Stimulated activated CD8-positive, alpha-beta memory T cell treated with anti-CD3 and anti-CD28 coated beads, Interleukin-2, amount 100 ng/mL, for 48 hours (primary cell): ENCODE measurements at regions not wholly inside any gene's neighbourhood (a gene's known extent, or its start where the extent isn't known, plus 50 kb on each side); places are given as distances from the start of the nearest gene placed in this dataset.

Experiments
- DNase-seq, 2 donors: peaks; one replicate each; pipeline ENCODE4 v3.0.0-alpha.2; 2020; ENCODE audit warnings: low read depth in 2 of 2

DNA sequence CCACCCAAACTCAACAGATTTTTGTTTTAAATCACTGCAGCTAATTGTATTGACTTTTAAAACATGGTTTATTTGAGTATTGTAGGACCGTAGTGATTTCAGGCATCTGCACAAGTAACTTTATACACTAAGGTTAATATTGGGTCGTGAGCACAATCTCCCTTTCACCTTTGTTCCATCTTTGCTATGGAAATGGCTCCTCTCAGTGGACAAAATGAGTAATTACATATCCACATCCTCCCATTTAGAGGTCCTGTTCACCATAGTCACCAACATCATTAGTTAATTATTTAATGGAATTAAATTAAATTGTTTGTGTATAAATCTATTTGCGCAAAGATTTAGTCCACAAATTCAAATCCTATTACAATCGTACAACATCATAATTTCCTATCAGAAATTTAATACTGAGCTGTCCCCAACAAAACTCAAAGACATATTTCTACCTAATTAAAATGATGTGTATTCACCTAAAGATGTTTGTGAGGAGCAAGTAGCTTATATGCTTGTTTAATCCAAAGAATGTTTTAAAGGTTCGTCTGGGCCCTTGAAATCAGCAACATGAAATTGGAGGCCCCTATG, 173.0 kb upstream of the DAPK1 start:
- no peak for DNase-seq

DNA sequence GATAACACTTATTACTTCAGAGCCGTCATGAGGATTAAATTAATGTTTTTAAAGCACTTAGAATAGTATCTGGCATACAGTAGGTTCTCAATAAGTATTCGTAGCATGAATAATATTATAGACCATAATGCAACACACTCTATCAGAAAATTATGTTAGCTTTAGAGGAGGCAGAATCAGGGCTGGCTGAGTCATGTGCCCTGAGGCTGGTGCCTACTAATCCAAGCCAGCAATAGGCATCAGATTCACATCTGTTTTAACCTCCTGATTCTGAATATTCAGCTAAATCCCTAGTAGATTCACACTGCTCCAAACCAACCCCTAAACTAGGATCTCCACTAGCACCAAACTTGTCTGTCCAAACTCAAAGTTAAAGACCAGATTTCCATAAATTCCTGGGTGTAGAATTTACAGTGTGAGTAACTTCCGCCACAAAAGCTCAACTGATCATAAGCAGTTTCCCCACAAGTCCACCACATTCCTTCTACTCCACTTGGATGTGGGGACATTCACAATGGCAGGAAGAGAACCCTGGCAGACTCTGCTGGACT, 170.0 kb upstream of the DAPK1 start:
- DNase-seq, result no peak

DNA sequence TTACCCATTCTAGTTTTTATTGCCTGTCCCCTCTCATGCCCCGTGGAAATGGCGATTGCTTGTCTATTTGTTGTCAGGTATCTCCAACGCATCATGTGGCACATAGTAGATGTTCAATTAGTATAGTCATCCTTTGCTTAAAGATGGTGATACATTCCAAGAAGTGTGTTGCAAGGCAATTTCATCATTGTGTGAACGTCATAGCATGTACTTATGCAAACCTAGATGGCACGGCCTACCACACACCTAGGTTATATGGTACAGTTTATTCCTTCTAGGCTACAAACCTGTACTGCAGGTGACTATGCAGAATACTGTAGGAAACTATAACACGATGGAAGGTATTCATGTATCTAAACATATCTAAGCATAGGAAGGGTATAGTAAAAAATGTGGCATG, 163.9 kb upstream of the DAPK1 start:
- no peak for DNase-seq

DNA sequence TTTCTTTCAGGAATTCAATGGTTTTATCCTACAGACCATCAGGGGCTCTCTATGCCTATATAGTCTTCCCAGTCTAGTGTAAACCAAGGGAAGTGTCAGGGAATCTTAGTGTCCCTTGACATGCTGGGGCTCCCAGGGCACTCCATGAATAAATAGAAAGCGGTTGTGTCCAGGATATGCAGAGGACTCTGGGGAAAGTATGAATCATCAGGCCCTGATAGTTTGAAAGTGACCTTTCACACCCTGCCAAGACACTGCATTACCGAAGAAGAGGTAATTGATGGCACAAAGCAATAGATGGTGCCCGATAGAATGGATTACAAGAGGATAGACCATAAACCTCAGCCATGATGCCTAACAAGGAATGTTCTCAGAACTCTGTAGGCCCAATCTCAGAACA, 163.3 kb upstream of the DAPK1 start:
- no peak for DNase-seq

DNA sequence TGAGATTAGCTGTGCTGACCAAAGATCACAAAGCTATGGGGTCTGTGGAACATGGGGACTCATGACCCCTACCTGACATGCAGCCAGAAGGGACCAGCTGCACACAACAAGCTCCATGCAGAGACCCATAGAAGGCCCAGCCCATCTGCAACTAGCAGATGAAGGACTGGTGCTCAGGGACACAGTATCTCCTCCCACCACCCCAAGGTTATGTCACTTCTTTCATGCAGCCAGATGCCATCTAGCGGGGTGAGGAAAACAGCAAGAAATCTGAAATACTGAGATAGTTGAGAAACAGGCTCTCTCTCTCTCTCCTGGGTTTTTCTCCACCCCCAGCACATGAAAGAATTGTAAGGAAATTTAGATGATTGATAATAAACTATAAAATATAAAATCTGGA, 161.3 kb upstream of the DAPK1 start:
- no peak for DNase-seq

DNA sequence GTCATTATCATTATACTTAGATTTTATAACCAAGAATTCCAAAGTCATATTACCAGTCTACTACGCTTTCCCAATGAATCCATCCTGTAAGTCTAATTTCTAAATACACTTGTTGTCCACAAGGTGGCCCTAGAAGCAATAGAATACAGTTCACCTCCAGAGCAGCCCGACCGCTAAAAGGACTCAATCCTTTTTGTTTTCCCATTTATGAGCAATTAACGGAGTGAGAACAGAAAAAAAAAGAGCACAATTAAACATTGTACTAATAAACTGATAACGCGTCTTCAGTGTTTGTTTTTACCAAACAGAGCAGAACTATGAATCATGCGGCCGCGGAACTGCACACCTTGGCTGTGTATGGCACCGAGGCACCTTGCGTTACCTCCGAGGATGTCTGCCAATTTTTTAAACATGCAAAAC, 160.7 kb upstream of the DAPK1 start:
- no peak for DNase-seq

DNA sequence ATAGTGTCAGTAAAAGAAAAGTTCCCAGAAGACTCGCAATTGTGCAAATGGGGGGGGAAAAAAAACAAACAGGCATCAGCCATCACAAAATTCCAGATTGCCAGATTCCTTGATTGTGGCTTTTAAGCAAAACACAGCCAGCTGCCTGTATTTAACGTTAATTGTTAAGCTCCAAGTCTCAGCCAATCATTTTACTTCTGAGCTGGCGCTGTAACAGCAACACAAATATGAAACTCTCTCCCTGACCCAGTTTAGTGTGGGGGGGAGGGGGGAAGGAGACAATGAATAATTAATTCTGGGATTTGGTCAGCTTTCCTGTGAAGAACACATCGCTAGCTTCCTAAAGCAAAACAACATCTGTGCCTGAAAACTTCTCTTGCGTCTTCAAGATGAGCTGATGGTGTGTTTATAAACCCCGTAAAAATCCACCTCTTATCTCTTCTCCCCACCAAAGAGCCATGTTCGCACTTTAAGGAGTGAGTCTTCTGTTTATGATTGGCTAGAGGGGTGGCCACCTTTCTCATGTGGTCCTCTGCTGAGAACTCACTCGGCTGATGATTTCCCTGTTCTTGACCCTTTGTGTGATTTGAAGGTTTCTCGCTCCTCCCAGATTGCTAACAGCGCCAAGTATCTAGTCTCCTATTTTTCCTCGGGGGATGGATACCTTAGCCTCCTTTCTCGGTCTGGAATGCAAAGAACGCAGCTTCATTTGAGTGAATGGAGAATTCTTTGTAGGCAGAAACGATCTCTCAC, 160.2 kb upstream of the DAPK1 start:
- no peak for DNase-seq

DNA sequence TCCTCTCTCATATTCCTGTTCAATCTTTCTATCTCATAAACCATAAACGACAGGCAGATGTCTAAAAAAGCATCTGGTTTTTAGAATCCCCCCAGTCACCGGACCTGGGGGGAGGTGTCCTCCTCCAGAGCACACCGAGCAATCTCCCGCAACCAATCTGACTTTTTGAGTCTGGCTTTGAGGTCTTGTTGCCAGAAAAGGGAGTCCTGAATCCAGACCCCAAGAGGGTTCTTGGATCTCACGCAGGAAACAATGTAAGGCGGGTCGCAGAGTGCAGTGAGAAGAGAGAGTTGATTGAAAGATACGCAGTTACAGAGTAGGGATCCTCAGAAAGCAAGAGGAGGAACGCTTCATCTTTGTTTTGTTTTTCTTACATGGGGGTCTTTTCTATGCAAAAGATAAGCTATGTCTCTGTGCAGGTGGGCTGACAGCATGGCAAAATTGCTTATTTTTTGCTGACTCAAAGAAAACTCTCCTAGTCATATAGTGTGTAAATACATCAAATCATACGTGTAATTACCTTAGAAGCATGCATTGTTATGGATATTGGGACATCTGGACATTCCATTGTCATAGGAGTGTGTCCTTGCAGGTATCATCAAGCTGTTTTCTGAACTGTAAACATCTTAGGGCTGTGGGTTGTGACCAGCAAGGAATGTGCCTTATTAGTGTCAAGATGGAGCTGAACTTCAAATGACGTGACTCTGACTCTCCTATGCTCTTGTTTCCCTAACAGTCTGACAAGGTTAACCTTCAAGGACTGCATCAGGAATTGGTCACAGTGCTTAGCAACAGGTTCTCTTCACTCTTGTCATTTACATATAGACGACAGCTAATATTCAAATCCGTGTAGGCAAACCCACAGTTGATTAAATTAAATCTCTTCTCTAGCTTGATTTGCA, 159.3 kb upstream of the DAPK1 start:
- no peak for DNase-seq

DNA sequence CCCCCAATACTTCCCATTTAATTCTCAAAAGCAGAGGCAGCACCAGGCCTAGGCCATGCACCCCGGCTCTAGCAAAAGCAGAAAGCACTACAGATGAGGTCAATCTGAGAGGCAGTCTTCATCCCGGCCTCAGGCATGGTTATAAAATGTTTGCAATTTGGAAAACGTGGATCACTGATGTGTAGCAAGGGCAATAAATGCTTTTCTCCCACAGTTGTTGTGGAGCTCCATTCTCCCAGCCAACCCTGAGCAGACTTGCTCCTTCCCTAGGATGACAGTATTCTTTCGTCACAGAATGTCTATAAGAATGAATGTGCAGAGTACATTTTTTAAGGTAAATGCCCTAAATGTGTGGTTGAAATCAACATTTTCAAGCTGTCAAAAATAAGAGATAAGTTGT, 157.3 kb upstream of the DAPK1 start:
- DNase-seq, result no peak

DNA sequence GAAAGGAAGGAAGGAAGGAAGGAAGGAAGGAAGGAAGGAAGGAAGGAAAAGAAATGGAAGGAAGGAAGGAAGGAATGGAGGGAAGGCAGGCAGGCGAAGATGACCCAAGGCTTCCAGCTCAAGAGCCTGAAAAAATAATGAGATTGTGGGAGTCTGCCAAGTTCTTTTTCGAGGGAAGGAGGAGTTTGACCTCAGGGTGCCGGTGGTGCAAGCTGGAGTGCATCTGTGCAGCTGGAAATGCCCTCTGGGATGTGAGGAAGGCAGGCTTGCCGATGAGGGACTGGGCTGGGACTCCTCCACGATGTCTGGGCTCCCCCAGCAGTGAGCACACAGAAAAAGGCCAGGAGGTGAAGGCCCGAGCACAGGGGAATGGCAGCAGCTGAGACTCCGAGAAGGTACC, 154.9 kb upstream of the DAPK1 start:
- no peak for DNase-seq

DNA sequence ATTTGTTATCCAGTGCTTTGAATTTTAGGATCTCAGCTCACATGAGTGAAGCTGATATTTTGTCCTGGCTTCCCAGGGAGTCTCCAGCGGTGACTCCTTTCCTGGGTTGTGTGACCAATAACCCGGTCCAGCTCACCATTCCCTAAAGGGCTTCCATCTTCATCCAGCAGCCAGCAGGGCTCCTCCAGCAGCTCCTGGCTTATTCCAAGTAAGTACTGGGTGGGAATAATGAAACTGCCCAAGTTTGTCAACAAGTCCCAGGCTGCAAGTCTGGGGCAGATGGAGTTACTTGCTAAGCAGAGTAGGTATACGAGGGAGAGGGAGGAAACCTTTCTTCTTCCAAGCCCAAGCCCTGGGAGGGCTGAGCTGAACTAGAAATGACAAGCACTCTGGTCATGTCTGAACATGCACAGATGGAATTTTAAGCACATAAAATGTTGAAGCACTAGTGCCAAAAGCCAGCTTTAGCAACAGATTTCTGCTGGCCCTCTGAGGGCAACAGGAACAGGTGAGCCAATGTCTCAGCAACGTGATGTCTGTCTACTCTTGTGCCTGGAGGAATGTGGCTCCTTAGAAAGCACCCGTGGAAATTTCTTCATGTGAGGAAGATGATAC, 153.7 kb upstream of the DAPK1 start:
- DNase-seq, result no peak

DNA sequence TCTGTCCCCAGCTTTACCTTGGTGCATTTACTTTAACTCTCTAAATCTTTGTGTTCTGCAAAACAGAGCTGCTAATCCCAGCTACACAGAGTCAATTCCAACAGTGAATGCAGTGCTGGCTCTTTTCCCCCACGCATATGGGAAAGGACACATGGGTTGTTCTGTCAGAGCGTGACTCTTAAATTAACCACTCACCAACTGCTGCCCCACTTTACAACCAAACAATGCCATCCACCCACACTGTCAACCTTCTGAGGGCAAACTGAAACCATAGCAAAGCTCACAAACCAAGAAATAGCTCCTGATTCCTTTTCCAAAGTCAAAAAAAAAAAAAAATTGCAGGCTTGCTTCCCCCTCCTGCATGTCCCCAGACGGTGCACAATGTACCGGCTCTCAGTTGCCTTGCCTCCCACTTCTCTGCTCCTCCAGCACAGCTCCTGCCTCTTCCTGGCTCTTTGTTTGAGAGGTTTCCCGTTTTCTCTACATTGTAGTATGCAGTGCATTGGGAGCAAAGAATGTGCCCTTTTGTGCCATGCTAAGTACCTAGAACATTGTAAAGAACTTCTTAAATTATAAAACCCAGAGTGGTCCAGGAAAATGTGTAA, 151.5 kb upstream of the DAPK1 start:
- DNase-seq, result no peak

DNA sequence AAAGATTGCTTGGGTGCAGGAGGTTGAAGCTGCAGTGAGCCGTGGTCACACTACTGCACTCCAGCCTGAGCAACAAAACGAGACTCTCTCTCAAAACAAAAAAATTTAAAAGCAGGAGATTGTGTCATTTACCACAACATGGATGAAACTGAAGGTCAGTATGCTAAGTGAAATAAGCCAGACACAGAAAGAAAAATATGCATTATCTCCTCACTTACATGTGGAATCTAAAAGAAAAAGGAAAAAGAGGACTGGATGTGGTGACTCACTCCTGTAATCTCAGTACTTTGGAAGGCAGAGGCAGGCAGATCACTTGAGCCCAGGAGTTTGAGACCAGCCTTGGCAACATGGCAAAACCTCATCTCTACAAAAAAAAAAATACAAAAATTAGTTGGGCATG, 146.8 kb upstream of the DAPK1 start:
- no peak for DNase-seq

DNA sequence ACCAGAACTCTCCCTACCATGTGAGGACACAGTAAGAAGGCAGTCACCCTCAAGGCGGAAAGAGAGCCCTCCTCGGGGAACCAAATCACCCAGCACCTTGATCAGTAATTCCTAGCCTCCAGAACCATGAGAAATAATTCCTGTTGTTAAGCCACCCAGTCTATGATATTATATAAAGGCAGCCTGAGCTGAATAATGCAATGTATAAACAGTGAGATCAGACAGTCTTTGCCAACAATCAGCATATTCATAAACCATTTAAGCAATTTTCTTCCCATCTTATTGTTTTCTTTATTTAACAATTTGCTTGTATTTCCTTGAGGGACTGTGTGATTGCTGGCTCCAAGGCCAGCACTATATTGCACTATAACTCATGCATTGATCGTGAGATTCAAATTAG, 144.4 kb upstream of the DAPK1 start:
- no peak for DNase-seq

DNA sequence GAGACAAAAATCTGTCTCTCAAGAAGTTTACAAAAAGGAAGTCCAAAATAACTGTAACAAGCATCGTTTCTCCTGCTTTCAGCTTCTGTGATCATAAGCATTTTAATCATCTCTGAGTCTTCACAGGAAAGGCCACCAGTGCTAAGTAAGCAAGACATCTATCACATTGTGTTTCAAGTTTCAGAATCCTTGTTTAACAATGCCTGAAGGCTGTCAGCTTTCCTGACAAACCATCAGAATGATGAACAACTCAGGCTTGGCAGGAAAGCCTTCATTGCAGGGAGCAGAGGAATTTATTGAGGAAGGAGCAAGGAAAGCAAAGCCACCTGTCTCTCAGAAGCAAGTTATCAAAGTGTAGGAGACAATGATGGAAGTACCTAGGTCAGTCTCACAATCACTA, 143.5 kb upstream of the DAPK1 start:
- DNase-seq, result no peak

DNA sequence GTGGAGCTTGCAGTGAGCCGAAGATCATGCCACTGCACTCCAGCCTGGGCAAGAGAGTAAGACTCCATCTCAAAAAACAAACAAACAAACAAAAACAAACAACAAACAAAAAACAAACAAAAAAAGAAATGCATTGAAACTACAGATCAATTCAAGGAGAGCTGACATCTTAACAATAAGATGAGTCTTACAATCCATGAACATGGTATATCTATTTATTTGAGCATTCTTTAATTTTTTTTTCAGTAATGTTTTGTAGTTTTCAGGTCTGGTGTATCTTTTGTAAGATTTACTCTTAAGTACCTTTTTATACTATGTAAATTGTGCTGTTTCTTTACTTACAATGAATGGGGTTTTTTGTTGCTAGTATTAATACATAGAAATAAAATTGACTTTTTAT, 140.1 kb upstream of the DAPK1 start:
- DNase-seq, result no peak

DNA sequence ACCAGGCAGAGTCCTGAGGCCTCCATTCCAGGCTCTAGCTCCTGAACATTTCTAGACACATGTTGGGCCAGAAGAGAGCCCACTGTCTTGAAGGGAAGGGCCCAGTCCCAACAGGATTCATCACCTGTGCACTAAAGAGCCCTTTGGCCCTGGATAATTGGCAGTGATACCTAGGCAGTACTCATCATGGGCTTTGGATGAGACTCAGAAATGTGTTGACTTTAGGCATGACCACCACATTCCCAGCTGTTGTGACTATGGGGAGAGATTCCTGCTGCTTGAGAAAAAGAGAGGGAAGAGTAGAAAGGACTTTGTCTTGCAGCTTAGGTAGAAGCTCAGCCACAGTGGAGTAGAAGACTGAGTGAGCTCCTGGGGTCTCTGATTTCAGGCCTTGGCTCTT, 138.4 kb upstream of the DAPK1 start:
- no peak for DNase-seq

DNA sequence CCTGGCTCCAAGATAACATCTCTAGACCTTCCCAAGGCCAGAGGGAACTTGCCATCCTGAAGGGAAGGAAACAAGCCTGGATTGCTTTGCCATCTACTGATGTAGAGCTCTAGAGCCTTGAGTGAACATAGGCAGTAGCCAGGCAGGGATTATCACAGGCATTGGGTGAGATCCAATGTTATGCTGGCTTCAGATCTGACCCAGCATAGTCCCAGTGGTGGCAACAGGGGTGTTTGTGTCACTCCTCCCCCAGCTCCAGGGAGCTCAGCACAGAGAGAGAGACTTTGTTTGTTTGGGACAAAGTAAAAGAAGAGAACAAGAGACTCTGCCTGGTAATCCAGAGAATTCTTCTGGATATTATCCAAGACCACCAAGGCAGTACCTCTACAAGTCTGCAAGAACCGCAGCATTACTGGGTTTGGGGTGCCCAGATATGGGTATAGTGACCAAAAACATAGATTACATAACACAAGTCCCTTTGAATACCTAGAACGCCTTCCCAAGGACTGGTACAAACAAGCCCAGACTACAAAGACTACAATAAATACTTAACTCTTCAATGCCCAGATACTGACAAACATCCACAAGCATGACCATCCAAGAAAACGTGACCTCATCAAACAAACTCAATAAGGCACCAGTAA, 137.6 kb upstream of the DAPK1 start:
- no peak for DNase-seq

DNA sequence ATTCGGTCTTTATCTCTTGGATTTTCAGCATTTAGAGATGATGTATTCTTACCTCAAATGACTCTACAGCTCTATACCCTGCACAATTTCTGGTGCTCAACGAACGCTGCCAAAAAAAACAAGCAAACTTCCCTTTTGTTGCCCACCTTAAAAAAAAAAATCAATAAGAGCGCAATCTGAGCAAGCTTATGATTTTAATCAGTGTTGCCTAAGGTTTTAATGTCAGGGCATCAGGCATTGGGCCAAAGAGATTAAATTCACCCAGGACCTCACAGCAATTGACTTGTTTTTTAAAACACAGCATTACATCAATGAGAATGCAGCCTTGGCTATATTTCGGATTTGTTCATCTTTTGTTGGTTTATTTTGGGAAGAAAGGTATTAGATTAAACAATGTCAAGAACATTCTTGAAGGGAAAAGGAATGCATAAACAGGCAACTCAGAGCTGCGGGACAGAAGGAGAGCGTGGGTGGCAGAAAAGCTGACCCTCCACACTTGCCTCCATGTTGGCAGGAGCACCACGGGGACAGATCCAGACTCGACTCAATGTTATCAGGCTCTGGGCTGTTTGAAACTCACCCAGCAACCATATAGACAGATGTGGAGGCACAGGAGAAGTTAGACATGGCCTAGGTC, 127.5 kb upstream of the DAPK1 start:
- no peak for DNase-seq

DNA sequence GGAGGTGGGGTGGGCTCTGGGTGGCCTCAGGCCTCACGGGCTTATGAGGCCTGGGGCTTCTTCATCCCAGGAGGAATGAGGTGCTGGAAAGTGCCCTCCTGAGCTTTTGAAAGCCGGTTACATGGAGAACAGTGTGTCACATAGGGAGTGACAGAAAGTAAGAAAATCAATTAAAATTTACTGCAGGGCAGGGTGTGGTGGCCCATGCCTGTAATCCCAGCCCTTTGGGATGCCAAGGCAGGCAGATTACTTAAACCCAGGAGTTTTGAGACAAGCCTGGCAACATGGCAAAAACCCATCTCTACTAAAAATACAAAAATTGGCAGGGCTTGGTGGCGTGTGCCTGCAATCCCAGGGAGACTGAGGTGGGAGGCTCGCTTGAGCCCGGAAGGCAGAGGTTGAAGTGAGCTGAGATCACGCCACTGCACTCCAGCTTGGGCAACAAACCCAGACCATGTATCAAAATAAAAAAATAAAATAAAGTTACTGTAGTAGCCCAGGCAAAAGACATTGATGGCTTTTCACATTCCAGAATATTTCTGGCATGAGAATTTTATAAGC, 125.8 kb upstream of the DAPK1 start:
- DNase-seq, result no peak
